Heart right ventricle (tissue), 16 donors: ENCODE measurements at regions not wholly inside any gene's neighbourhood (a gene's known extent, or its start where the extent isn't known, plus 50 kb on each side); places are given as distances from the start of the nearest gene placed in this dataset.
"Not testable (repeated sequence)": the region's sequence is repeated elsewhere in the genome, so short reads cannot be mapped to it uniquely, and the experiment has no call there.

Source experiments
- ATAC-seq, 8 donors: fragments of 200-7000 bp; cut with Tn5 transposase; one replicate each; pipeline ENCODE4 v1.9.1; 2020; ENCODE audit warnings: mild to moderate bottlenecking in 8 of 8, moderate library complexity in 8 of 8, moderate number of reproducible peaks in 1 of 8
- DNase-seq, 2 donors: peaks; one replicate each; pipeline ENCODE4 v3.0.0-alpha.2; 2020
- H3K27ac ChIP-seq, 10 donors: fragments of 200-600 bp; sonication (generic) in 2 of 10; one replicate each; pipeline versions ENCODE4 v1.5.0 to v1.8.0; 2020 to 2022; ENCODE audit warnings: mild to moderate bottlenecking in 3 of 10
- H3K27me3 ChIP-seq, 7 donors: fragments of 200-600 bp; one replicate each; pipeline ENCODE4 v1.8.0; 2021 to 2022; ENCODE audit warnings: mild to moderate bottlenecking in 2 of 7
- H3K36me3 ChIP-seq, 9 donors: fragments of 200-600 bp; sonication (generic) in 1 of 9; one replicate each; pipeline versions ENCODE4 v1.5.0 to v1.8.0; 2020 to 2022; ENCODE audit warnings: mild to moderate bottlenecking in 2 of 9
- H3K4me1 ChIP-seq, 9 donors: fragments of 200-600 bp; sonication (generic) in 1 of 9; one replicate each; pipeline versions ENCODE4 v1.5.0 to v1.8.0; 2020 to 2022; ENCODE audit warnings: mild to moderate bottlenecking in 4 of 9
- H3K4me3 ChIP-seq, 10 donors: fragments of 200-600 bp; sonication (generic) in 2 of 10; one replicate each; pipeline versions ENCODE4 v1.5.0 to v1.8.0; 2020 to 2022; ENCODE audit warnings: mild to moderate bottlenecking in 7 of 10, moderate library complexity in 2 of 10
- H3K9me3 ChIP-seq, 11 donors: fragments of 200-600 bp in 10 of 11; sonication (generic) in 2 of 11; one replicate each; pipeline versions ENCODE4 v1.5.0 to v1.8.0; 2013 to 2022; ENCODE audit warnings: mild to moderate bottlenecking in 2 of 11, control low read depth in 1 of 11, moderate library complexity in 1 of 11
- WGBS, 2 donors: extraction: QIAGEN DNeasy Blood & Tissue Kit; methylation state at CpG; one replicate each; pipeline ENCODE4 v1.1.7; 2013; ENCODE audit warnings: inconsistent platforms in 1 of 2; 5-methylcytosine and 5-hydroxymethylcytosine counted together
- intact Hi-C, 10 donors: fragments of 100-400 bp; cut with DNase I; formaldehyde crosslinking; loops; one replicate each; pipeline versions ENCODE4 v1.11.1 to v1.14.2; 2022
- TF ChIP-seq, protein P1 (sequence below), 9 donors: fragments of 200-600 bp; sonication (generic) in 2 of 9; IDR thresholded peaks; one replicate each; pipeline versions ENCODE4 v1.5.0 to v1.8.0; 2021 to 2022; ENCODE audit warnings: antibody characterized with exemption in 9 of 9, mild to moderate bottlenecking in 5 of 9, moderate library complexity in 1 of 9
- donor health status: Arrhythmogenic right ventricular cardiomyopathy.
- donor health status: ischemic (EF 13 %, LVEDD 7.1; RV severe dilation, severe dysfunction).
- donor health status: healthy with polysubstance abuse.
- donor health status: DM: no; HTN: yes; CAD: no.
- donor health status: DM: no; HTN: no; CAD: no.
- donor health status: ischemic (EF 25% LVEDD 6.9; RV normal size, moderate dysfunction).
- donor health status: ischemic (EF 25% LVEDD 5.7; RV mildly dilated, moderate dysfunction).
- donor health status: healthy.
- donor health status: DM: yes; HTN: yes; CAD: no.
- donor health status: Ischemic cardiomyopathy.
- donor health status: ischemic (EF 35%, LVEDD 5.7; RV mildly dilated, moderate dysfunction).
- donor health status: nonischemic (EF 11% LVEDD 7.7; RV severe dilation, severe dysfunction).
- donor health status: DM: yes; HTN: yes; CAD: no.
- donor health status: PGD.
- donor health status: ischemic (EF 29% LVEDD 5.4; RV normal size, mild dysfunction).
- donor health status: nonischemic (EF 23%, LVEDD 6.1; RV moderate dilation, normal function).

DNA sequence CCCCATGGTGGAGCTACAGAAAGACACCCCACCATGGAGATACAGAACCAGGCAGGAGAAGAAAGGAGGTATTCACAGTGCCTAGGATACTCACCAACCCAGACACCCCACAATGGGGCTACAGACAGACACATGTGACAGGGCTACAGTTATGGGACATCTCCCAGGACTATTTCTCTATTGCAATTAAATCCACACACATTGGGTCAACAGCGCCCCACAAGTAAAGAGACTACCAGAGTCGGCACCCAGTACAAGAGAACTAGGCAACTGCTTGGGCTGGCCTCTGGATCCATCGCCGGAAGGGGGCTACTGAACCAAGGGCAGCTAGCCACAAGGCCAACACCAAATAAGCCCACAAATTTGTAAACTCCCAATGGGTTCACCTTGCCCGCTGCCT is 310.1 kb upstream of the NCKAP5 start:
- TF ChIP-seq, protein P1, sequence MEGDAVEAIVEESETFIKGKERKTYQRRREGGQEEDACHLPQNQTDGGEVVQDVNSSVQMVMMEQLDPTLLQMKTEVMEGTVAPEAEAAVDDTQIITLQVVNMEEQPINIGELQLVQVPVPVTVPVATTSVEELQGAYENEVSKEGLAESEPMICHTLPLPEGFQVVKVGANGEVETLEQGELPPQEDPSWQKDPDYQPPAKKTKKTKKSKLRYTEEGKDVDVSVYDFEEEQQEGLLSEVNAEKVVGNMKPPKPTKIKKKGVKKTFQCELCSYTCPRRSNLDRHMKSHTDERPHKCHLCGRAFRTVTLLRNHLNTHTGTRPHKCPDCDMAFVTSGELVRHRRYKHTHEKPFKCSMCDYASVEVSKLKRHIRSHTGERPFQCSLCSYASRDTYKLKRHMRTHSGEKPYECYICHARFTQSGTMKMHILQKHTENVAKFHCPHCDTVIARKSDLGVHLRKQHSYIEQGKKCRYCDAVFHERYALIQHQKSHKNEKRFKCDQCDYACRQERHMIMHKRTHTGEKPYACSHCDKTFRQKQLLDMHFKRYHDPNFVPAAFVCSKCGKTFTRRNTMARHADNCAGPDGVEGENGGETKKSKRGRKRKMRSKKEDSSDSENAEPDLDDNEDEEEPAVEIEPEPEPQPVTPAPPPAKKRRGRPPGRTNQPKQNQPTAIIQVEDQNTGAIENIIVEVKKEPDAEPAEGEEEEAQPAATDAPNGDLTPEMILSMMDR (IDR thresholded peaks at IDR 0.05): no peak
- Histone ChIP-seq H3K27ac (no peak overlapping the region), H3K4me1 (no peaks in the 10 kb centered on the region), H3K9me3 (no peaks in the 10 kb centered on the region), H3K27me3 (peaks cover 0 to 8% (median 0%) of the 10 kb centered on the region in 7 donors), H3K36me3 (no peaks in the 10 kb centered on the region), H3K4me3 (no peak overlapping the region)
- no peak for ATAC-seq
- 94 to 96% methylated on average over 5 of the region's 5 CpGs for WGBS, 2 donors
- no peak for DNase-seq
- intact Hi-C loops: no loop called here

DNA sequence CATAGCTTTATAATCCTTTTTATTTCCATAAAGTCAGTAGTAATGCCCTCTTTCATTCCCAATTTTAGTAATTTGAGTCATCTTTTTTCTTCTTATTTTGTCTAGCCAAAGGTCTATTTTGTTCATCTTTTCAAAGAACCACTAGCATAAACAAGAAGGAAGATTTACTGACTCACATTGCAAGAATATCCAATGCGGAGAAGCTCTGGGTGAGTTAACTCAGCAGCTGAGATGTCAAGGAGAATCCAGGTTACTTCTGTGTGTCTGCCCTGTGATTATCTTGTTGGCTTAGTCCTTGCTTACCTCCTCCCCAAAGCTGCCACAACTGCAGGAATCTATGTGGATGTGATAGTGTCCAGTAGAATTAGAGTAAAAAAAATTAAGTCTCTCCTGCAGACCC is 311.4 kb upstream of the NCKAP5 start:
- Histone ChIP-seq H3K27ac (no peak overlapping the region), H3K36me3 (no peaks in the 10 kb centered on the region), H3K9me3 (no peaks in the 10 kb centered on the region), H3K27me3 (peaks cover 0 to 8% (median 0%) of the 10 kb centered on the region in 7 donors), H3K4me1 (no peaks in the 10 kb centered on the region), H3K4me3 (no peak overlapping the region)
- WGBS, 2 donors: 90 to 94% methylated on average over 1 of the region's 1 CpG
- no peak for ATAC-seq
- TF ChIP-seq, protein P1 (IDR thresholded peaks at IDR 0.05): no peak
- intact Hi-C loops: loop anchor here (10.0 kb wide), 9 partner anchors 205 to 1015 kb away; partner anchors contain the start of gene MGAT5 (in 2 of the 10)
- no peak for DNase-seq

DNA sequence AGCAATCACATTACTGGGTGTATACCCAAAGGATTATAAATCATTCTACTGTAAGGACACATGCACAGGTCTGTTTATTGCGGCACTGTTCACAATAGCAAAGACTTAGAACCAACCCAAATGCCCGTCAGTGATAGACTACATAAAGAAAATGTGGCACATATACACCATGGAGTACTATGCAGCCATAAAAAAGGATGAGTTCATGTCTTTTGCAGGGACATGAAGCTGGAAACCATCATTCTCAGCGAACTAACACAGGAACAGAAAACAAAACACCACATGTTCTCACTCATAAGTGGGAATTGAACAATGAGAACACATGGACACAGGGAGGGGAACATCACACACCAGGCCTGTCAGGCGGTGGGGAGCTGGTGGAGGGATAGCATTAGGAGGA is 313.9 kb upstream of the NCKAP5 start:
- H3K9me3 ChIP-seq, H3K4me3 ChIP-seq, H3K27ac ChIP-seq, H3K27me3 ChIP-seq, H3K36me3 ChIP-seq, DNase-seq, ATAC-seq: not testable (repeated sequence)
- H3K4me1 ChIP-seq: peaks cover 0 to 13% (median 9%) of the 10 kb centered on the region in 9 donors
- intact Hi-C loops: loop anchor here (10.0 kb wide), 9 partner anchors 203 to 1013 kb away; partner anchors contain the start of gene MGAT5 (in 2 of the 10)
- WGBS, 2 donors: 86 to 88% methylated on average over 4 of the region's 4 CpGs

DNA sequence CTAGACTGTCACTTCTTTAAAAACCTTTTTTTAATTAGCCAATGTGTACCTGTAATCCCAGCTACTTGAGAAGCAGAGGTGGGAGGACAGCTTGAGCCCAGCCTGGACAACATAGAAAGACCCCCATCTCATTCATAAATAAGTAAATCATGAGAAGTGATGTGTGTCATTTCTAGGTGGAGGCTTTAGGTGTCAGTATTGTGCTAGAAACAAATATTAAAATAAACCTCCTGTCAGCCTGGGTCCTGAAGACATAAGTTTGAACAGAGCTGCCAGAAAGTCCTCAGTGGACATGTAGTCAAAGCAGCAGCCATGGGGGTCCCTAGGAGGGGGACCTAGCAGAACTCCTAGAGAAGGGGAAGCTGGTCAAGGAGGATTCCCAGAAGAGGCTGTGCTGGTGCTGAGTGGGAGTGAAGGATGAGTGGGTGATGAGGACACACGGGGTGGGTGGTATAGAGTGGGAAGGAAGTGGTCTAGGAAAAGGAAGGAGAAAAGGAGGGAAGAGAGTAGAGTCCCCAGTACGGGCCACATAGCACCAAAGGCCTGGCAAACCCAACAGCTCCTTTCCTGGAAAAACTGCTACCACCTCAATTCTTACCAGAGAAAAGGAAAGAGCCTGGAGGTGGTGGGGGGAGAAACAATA is 316.6 kb upstream of the NCKAP5 start:
- peaks cover 0 to 8% (median 0%) of the 10 kb centered on the region in 7 donors for H3K27me3 ChIP-seq

More for the DNA sequence above, 316.6 kb upstream of the NCKAP5 start:
- Histone ChIP-seq H3K4me1 (peaks cover 0 to 16% (median 10%) of the 10 kb centered on the region in 9 donors), H3K27ac (no peak overlapping the region), H3K4me3 (no peak overlapping the region), H3K36me3 (no peaks in the 10 kb centered on the region), H3K9me3 (no peaks in the 10 kb centered on the region)
- 63 to 64% methylated on average over 2 of the region's 2 CpGs for WGBS, 2 donors
- TF ChIP-seq, protein P1 (IDR thresholded peaks at IDR 0.05): peak in 7 of 9 donors; percentile 16 to 50 (median 38)
- peak in 3 of 8 donors; percentile 25 to 35 (median 31) for ATAC-seq
- DNase-seq: no peak
- intact Hi-C loops: loop anchor here (5.0 to 10.0 kb wide), 15 partner anchors 200 to 1010 kb away; partner anchors contain the start of gene MGAT5 (in 3 of the 10)
